ENCODE measurements at regions not wholly inside any gene's neighbourhood (a gene's known extent, or its start where the extent isn't known, plus 50 kb on each side); places are given as distances from the start of the nearest gene placed in this dataset.

DNA sequence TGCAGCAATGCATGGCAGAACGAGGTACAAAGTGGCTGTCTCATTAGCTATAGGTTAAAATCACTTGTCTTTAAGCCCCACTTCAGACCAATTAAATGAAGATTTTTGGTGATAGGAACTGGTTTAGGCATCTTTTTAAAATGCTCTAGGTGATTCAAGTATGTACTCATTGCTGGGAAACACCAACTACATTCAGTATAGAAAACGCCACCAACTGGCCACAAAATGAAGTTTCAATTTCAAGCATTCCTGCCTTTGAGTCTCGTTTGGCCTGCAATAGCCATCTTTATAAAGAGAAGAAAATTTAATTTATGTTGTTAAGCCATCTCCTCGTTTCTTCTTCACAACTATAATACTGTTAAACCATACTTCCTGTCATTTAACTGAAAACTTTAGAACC is 587.9 kb downstream of the GBE1 start (continued):
- TF ChIP-seq, protein P1, sequence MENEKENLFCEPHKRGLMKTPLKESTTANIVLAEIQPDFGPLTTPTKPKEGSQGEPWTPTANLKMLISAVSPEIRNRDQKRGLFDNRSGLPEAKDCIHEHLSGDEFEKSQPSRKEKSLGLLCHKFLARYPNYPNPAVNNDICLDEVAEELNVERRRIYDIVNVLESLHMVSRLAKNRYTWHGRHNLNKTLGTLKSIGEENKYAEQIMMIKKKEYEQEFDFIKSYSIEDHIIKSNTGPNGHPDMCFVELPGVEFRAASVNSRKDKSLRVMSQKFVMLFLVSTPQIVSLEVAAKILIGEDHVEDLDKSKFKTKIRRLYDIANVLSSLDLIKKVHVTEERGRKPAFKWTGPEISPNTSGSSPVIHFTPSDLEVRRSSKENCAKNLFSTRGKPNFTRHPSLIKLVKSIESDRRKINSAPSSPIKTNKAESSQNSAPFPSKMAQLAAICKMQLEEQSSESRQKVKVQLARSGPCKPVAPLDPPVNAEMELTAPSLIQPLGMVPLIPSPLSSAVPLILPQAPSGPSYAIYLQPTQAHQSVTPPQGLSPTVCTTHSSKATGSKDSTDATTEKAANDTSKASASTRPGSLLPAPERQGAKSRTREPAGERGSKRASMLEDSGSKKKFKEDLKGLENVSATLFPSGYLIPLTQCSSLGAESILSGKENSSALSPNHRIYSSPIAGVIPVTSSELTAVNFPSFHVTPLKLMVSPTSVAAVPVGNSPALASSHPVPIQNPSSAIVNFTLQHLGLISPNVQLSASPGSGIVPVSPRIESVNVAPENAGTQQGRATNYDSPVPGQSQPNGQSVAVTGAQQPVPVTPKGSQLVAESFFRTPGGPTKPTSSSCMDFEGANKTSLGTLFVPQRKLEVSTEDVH (IDR thresholded peaks at IDR 0.05; ENCODE audit: low read depth, partially characterized antibody) = no peak
- TF ChIP-seq, protein P2, sequence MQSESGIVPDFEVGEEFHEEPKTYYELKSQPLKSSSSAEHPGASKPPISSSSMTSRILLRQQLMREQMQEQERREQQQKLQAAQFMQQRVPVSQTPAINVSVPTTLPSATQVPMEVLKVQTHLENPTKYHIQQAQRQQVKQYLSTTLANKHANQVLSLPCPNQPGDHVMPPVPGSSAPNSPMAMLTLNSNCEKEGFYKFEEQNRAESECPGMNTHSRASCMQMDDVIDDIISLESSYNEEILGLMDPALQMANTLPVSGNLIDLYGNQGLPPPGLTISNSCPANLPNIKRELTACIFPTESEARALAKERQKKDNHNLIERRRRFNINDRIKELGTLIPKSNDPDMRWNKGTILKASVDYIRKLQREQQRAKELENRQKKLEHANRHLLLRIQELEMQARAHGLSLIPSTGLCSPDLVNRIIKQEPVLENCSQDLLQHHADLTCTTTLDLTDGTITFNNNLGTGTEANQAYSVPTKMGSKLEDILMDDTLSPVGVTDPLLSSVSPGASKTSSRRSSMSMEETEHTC (IDR thresholded peaks at IDR 0.05) = no peak

DNA sequence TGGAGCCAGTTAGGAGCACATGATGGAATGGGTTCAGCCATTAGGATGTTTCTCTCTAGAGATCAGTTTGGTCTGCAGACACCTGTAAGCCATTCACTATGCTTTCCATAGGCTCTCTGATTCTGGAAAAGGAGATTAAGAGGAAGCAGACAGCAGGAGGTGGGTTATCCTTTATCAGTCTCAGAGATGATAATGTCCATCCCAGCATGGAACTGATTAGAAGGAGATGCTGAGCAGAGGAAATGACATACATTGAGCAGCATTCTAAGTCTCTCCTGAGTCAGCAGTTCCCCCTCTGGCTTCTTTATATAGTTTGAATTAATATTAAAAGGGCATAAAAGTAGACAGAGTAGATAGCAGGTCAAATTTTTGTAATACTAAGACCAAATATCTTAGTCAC is 591.1 kb downstream of the GBE1 start:
- Histone ChIP-seq H3K36me3 (ENCODE audit: control insufficient read depth, insufficient read depth, low read length) (no peaks in the 10 kb centered on the region), H3K4me3 (no peak overlapping the region), H2AFZ (ENCODE audit: low read depth, low read length) (no peak overlapping the region), H3K79me2 (ENCODE audit: control insufficient read depth, insufficient read depth, low read length) (no peaks in the 10 kb centered on the region), H3K27ac (ENCODE audit: extremely low read depth, low read depth, low read length) (no peak overlapping the region), H3K9ac (ENCODE audit: insufficient read depth in 1 of 2, low read depth in 2 of 2, low read length in 2 of 2) (no peak overlapping the region), H3K27me3 (ENCODE audit: control insufficient read depth in 2 of 2, insufficient read depth in 2 of 2, low read length in 2 of 2) (no peaks in the 10 kb centered on the region), H3K4me2 (ENCODE audit: insufficient read depth, low read length) (no peak overlapping the region), H3K4me1 (replicated peaks in 1 of 2; ENCODE audit: control insufficient read depth in 2 of 2, insufficient read depth in 2 of 2, low read length in 2 of 2) (no peaks in the 10 kb centered on the region), H3K9me3 (replicated peaks; ENCODE audit: control insufficient read depth, insufficient read depth, low read depth, low read length) (no peaks in the 10 kb centered on the region), H3K9me1 (ENCODE audit: control insufficient read depth, insufficient read depth, low read length) (no peaks in the 10 kb centered on the region), H4K20me1 (replicated peaks; ENCODE audit: control insufficient read depth, insufficient read depth, low read length) (no peaks in the 10 kb centered on the region)
- in situ Hi-C loops (cut with MboI) = no loop called here
- FAIRE-seq (no peak), ATAC-seq (no peak), DNase-seq (ENCODE audit: extremely low read depth in 1 of 4, low spot score in 3 of 4) (no peak)
- ChIA-PET CTCF (ENCODE audit: low intra/inter-chr PET ratio) (no interaction called here), POLR2A (no interaction called here)
- intact Hi-C loops (cut with micrococcal nuclease) = no loop called here
- no TSS peak for BruUV-seq (replicated peaks)
- TF ChIP-seq ZNF766 (CRISPR knock-in tag; conservative IDR thresholded peaks at IDR 0.05) (no peak), POU5F1 (IDR thresholded peaks at IDR 0.05; ENCODE audit: borderline replicate concordance, low read depth, low read length, partially characterized antibody) (no peak), ARNT (IDR thresholded peaks at IDR 0.05) (no peak), ZEB2 (IDR thresholded peaks at IDR 0.05) (no peak), RFX7 (CRISPR knock-in tag; IDR thresholded peaks at IDR 0.05) (no peak), STAT5A (IDR thresholded peaks at IDR 0.05; ENCODE audit: borderline replicate concordance, low read length) (no peak), ELF2 (CRISPR knock-in tag; IDR thresholded peaks at IDR 0.05) (no peak)
- TF ChIP-seq, protein P3, sequence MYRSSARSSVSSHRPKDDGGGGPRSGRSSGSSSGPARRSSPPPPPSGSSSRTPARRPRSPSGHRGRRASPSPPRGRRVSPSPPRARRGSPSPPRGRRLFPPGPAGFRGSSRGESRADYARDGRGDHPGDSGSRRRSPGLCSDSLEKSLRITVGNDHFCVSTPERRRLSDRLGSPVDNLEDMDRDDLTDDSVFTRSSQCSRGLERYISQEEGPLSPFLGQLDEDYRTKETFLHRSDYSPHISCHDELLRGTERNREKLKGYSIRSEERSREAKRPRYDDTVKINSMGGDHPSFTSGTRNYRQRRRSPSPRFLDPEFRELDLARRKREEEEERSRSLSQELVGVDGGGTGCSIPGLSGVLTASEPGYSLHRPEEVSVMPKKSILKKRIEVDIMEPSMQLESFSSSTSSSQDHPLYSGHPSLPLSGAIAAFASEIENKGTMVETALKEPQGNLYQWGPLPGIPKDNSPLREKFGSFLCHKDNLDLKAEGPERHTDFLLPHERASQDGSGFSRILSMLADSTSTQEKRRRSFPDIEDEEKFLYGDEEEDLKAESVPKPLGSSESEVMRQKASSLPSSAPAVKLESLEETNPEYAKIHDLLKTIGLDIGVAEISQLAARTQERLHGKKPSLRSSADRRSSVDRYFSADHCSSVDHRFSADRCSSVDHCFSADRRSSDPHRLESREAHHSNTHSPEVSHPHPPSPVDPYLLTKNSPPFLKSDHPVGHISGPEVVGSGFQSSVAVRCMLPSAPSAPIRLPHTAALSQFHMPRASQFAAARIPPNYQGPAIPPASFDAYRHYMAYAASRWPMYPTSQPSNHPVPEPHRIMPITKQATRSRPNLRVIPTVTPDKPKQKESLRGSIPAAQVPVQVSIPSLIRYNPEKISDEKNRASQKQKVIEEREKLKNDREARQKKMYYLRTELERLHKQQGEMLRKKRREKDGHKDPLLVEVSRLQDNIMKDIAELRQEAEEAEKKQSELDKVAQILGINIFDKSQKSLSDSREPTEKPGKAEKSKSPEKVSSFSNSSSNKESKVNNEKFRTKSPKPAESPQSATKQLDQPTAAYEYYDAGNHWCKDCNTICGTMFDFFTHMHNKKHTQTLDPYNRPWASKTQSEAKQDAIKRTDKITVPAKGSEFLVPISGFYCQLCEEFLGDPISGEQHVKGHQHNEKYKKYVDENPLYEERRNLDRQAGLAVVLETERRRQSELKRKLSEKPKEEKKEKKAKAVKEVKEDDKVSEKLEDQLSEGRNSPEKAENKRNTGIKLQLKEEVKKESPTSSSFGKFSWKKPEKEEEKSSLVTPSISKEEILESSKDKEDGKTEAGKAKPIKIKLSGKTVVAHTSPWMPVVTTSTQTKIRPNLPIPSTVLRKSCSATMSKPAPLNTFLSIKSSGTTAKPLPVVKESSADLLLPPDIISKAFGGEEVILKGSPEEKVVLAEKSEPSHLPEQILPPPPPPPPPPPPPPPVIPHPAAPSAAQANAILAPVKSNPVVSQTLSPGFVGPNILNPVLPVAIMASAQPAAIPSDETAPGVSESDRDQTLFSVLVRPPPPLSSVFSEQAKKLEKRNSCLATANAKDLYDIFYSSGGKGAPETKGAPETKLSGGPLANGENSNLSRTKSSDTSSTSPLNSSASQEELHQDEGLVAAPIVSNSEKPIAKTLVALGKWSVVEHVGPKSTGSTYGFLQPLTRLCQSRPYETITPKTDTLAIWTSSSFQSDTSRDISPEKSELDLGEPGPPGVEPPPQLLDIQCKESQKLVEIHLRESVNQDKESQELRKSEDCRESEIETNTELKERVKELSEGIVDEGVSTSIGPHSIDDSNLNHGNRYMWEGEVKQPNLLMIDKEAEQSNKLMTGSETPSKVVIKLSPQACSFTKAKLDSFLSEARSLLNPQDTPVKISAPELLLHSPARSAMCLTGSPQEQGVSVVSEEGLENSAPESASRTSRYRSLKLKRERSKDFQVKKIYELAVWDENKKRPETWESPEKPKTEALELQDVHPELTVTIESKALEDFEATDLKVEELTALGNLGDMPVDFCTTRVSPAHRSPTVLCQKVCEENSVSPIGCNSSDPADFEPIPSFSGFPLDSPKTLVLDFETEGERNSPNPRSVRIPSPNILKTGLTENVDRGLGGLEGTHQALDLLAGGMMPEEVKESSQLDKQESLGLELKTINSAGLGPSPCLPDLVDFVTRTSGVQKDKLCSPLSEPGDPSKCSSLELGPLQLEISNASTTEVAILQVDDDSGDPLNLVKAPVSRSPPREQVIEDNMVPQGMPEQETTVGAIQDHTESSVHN (IDR thresholded peaks at IDR 0.05; ENCODE audit: borderline replicate concordance in 1 of 2, low read depth in 1 of 2) = no peak

All from K562 (cell line).